GM12878 (cell line): ENCODE measurements at regions not wholly inside any gene's neighbourhood (a gene's known extent, or its start where the extent isn't known, plus 50 kb on each side); places are given as distances from the start of the nearest gene placed in this dataset.

Experiments
- ASH2L ChIP-seq: fragments of 300-600, 200-600 bp; sonication (generic); IDR thresholded peaks from 2 replicates; pipeline ENCODE4 v1.6.1; 2017; ENCODE audit warnings: low read depth, mild to moderate bottlenecking, borderline replicate concordance
- ATF2 ChIP-seq: IDR thresholded peaks from 2 replicates; pipeline ENCODE4 v1.6.1; 2012; ENCODE audit warnings: low read length, inconsistent platforms
- DPF2 ChIP-seq: fragments of 450-650 bp; IDR thresholded peaks from 2 replicates; pipeline ENCODE4 v1.6.1; 2017; ENCODE audit warnings: mild to moderate bottlenecking
- EP300 ChIP-seq, 2 experiments: fragments of 150-350 bp in 1 of 2; IDR thresholded peaks; 2 replicates each; pipeline ENCODE4 v1.6.1; 2011 to 2012; ENCODE audit warnings: low read depth in 2 of 2, low read length in 2 of 2, borderline replicate concordance in 1 of 2, improper control_type of control experiment in 1 of 2, inconsistent platforms in 1 of 2; ENCODE audit not compliant: control insufficient read depth in 1 of 2
- GATAD2B ChIP-seq: fragments of 450-650 bp; conservative IDR thresholded peaks from 2 replicates; pipeline ENCODE4 v1.6.1; 2017; ENCODE audit warnings: low read depth, mild to moderate bottlenecking, moderate library complexity
- HDGF ChIP-seq: fragments of 450-650 bp; IDR thresholded peaks from 2 replicates; pipeline ENCODE4 v1.6.1; 2016; ENCODE audit warnings: antibody characterized with exemption
- HSF1 ChIP-seq: fragments of 150-350 bp; IDR thresholded peaks from 2 replicates; pipeline ENCODE4 v1.6.1; 2014; ENCODE audit warnings: mild to moderate bottlenecking, low read depth, low read length
- JUNB ChIP-seq: IDR thresholded peaks from 2 replicates; pipeline ENCODE4 v1.6.1; 2016; ENCODE audit warnings: antibody characterized with exemption, mild to moderate bottlenecking
- MLLT1 ChIP-seq: fragments of 450-650 bp; IDR thresholded peaks from 2 replicates; pipeline ENCODE4 v1.6.1; 2016; ENCODE audit warnings: mild to moderate bottlenecking
- POLR2AphosphoS5 ChIP-seq: IDR thresholded peaks from 2 replicates; pipeline ENCODE4 v1.6.1; 2011; ENCODE audit warnings: mild to moderate bottlenecking, low read length, inconsistent platforms
- RBBP5 ChIP-seq: fragments of 200-600 bp; sonication (generic); conservative IDR thresholded peaks from 2 replicates; pipeline ENCODE4 v1.6.1; 2016
- RCOR1 ChIP-seq: conservative IDR thresholded peaks from 2 replicates; pipeline ENCODE4 v1.6.1; 2012; ENCODE audit warnings: low read depth, low read length, improper control_type of control experiment
- SP1 ChIP-seq: IDR thresholded peaks from one replicate; pipeline ENCODE4 v1.6.1; 2011; ENCODE audit warnings: low read depth, low read length
- SUZ12 ChIP-seq: fragments of 200-600 bp; sonication (generic); IDR thresholded peaks from one replicate; pipeline ENCODE4 v1.6.1; 2018; ENCODE audit warnings: antibody characterized with exemption, mild to moderate bottlenecking; ENCODE audit not compliant: unreplicated experiment
- TBL1XR1 ChIP-seq: IDR thresholded peaks from 2 replicates; pipeline ENCODE4 v1.6.1; 2012; ENCODE audit warnings: low read depth, low read length, improper control_type of control experiment
- TF ChIP-seq, protein P1 (sequence below): fragments of 450-650 bp; IDR thresholded peaks from 2 replicates; pipeline ENCODE4 v1.6.1; 2017; ENCODE audit warnings: mild to moderate bottlenecking
- TF ChIP-seq, protein P2 (sequence below): IDR thresholded peaks from 2 replicates; pipeline ENCODE4 v1.6.1; 2011; ENCODE audit warnings: low read depth, low read length, improper control_type of control experiment, borderline replicate concordance
- TF ChIP-seq, protein P3 (sequence below): fragments of 450-650 bp; IDR thresholded peaks from 2 replicates; pipeline ENCODE4 v1.6.1; 2014; ENCODE audit warnings: mild to moderate bottlenecking
- TF ChIP-seq, protein P4 (sequence below): fragments of 450-650 bp; formaldehyde crosslinking; IDR thresholded peaks from 2 replicates; pipeline ENCODE4 v1.4.0; 2022; ENCODE audit warnings: mild to moderate bottlenecking, moderate library complexity

GRCh38 chr5:116365006-116365496 is 209.6 kb downstream of the SEMA6A start (continued):
- TF ChIP-seq, protein P1, sequence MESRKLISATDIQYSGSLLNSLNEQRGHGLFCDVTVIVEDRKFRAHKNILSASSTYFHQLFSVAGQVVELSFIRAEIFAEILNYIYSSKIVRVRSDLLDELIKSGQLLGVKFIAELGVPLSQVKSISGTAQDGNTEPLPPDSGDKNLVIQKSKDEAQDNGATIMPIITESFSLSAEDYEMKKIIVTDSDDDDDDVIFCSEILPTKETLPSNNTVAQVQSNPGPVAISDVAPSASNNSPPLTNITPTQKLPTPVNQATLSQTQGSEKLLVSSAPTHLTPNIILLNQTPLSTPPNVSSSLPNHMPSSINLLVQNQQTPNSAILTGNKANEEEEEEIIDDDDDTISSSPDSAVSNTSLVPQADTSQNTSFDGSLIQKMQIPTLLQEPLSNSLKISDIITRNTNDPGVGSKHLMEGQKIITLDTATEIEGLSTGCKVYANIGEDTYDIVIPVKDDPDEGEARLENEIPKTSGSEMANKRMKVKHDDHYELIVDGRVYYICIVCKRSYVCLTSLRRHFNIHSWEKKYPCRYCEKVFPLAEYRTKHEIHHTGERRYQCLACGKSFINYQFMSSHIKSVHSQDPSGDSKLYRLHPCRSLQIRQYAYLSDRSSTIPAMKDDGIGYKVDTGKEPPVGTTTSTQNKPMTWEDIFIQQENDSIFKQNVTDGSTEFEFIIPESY, result no peak
- TF ChIP-seq GATAD2B, result 0 out of 2 replicates have a peak, but pooled peaks have one; percentile 37
- TF ChIP-seq SUZ12, result no peak
- TF ChIP-seq TBL1XR1, result no peak
- TF ChIP-seq MLLT1, result no peak
- TF ChIP-seq, protein P2, sequence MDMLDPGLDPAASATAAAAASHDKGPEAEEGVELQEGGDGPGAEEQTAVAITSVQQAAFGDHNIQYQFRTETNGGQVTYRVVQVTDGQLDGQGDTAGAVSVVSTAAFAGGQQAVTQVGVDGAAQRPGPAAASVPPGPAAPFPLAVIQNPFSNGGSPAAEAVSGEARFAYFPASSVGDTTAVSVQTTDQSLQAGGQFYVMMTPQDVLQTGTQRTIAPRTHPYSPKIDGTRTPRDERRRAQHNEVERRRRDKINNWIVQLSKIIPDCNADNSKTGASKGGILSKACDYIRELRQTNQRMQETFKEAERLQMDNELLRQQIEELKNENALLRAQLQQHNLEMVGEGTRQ, result no peak
- no peak for TF ChIP-seq POLR2AphosphoS5
- TF ChIP-seq JUNB, result peak; percentile 59; the same call in 1 of the 2 replicates
- TF ChIP-seq ASH2L, result no peak
- TF ChIP-seq HSF1, result no peak
- no peak for TF ChIP-seq RCOR1
- peak; percentile 65 for TF ChIP-seq SP1
- no peak for TF ChIP-seq RBBP5
- TF ChIP-seq EP300 (IDR thresholded peaks at IDR 0.05; ENCODE audit: borderline replicate concordance in 1 of 2, control insufficient read depth in 1 of 2, low read depth in 2 of 2, low read length in 2 of 2), result no peak
- peak; percentile 64 for TF ChIP-seq DPF2
- no peak for TF ChIP-seq HDGF
- TF ChIP-seq, protein P3, sequence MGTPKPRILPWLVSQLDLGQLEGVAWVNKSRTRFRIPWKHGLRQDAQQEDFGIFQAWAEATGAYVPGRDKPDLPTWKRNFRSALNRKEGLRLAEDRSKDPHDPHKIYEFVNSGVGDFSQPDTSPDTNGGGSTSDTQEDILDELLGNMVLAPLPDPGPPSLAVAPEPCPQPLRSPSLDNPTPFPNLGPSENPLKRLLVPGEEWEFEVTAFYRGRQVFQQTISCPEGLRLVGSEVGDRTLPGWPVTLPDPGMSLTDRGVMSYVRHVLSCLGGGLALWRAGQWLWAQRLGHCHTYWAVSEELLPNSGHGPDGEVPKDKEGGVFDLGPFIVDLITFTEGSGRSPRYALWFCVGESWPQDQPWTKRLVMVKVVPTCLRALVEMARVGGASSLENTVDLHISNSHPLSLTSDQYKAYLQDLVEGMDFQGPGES, result no peak
- peak; percentile 42; the same call in 1 of the 2 replicates for TF ChIP-seq ATF2
- TF ChIP-seq, protein P4, sequence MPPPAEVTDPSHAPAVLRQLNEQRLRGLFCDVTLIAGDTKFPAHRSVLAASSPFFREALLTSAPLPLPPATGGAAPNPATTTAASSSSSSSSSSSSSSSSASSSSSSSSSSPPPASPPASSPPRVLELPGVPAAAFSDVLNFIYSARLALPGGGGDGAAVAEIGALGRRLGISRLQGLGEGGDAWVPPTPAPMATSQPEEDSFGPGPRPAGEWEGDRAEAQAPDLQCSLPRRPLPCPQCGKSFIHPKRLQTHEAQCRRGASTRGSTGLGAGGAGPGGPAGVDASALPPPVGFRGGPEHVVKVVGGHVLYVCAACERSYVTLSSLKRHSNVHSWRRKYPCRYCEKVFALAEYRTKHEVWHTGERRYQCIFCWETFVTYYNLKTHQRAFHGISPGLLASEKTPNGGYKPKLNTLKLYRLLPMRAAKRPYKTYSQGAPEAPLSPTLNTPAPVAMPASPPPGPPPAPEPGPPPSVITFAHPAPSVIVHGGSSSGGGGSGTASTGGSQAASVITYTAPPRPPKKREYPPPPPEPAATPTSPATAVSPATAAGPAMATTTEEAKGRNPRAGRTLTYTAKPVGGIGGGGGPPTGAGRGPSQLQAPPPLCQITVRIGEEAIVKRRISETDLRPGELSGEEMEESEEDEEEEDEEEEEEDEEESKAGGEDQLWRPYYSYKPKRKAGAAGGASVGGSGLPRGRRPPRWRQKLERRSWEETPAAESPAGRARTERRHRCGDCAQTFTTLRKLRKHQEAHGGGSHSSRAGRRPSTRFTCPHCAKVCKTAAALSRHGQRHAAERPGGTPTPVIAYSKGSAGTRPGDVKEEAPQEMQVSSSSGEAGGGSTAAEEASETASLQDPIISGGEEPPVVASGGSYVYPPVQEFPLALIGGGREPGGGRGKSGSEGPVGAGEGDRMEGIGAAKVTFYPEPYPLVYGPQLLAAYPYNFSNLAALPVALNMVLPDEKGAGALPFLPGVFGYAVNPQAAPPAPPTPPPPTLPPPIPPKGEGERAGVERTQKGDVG (CRISPR knock-in tag), result no peak
